ENCODE measurements at regions not wholly inside any gene's neighbourhood (a gene's known extent, or its start where the extent isn't known, plus 50 kb on each side); places are given as distances from the start of the nearest gene placed in this dataset.

DNA sequence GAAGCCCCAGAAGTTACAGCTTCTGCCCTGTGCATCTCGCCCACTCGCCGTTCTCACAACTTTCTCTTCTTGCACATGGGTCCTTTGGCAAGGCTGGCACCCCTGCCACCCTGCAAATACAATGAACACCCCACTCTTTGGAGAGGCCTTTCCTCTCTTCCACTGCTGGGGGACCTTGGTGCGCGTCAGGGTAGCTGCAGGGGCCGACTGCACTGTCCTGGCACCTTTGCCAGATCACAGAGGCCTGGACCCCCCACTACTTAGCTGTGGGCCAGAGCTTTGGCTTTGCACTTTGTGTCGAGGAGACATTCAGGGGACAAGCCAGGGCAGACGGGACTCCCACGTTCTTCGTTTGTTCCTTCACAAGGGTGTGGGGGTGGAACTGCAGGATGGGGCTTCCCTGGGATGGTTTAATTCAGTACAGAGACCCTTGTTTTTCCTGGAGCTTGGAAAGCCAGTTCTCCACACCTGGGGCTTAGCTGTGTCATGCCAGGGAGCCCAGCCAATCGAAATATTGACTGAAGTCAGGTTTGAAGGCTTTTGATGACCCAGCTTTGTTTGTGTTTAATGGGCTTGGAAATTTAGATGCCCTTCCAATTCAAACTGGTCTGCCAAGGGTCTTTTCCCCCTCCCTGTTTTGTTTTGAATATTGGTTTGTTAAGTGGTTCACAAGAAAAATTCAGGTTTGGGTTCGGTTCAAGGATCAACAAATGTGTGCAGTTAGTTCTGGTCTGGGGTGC, 256.1 kb upstream of the TLE3 start:
- DNase-seq (ENCODE audit: low read depth in 1 of 2, low spot score in 1 of 2): no peak

DNA sequence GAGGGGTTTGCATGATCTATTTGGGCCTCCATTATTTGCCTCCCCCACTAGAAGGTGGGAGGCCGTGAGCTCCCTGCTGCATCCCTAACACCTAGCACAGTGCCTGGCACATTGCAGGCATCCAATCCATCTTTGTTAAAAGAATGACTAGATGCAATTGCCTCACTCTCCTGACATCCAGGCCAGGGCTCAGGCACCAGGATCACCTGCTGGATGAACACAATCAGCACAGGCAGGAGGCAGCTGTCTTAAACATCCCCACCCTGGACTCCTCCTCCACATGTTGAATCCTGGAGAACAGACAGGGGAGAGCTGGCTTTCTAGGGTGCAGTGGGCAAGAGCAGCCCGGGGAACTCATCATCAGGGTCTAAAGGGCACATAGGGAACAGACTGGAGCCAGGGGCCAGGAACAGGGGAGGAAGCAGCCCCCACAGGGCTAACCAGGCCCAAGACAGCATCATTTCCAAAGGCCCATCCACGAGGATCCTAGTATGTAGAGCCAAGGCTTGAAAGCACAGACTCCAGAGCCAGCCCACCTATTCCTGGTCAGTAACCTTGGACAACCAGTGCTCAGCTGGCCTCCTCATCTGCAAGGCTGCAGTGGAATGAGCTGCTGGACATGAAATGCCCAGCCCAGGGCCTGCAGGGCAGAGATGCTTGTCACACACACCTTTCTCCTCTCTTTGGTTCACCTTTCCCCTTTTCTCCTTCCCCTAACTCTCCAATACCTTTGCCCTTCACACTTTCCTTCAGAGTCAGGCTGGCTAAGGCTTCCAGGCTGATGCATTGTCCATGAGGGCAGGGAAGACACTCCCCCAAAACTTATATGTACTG, 254.4 kb upstream of the TLE3 start:
- DNase-seq (ENCODE audit: low read depth in 1 of 2, low spot score in 1 of 2): no peak

DNA sequence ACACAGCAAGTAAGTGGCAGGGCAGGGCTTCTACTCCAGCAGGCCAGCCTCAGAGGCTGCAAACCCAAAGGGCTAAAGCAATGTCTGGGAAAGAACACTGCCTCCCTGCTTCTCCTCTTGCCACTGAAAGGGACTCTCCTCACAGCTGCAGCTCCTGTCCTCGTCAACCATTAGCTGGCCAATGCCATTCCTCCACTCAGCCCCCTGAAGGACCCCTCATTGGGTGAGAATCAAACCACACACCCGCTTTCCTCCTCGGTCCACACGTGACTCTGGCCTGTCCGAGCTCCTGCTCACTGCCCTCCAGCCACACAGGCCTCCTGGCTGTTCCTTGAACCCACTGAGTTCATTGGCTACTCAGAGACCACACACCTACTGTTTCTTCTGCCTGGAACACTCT, 253.7 kb upstream of the TLE3 start:
- no peak for DNase-seq (ENCODE audit: low read depth in 1 of 2, low spot score in 1 of 2)

DNA sequence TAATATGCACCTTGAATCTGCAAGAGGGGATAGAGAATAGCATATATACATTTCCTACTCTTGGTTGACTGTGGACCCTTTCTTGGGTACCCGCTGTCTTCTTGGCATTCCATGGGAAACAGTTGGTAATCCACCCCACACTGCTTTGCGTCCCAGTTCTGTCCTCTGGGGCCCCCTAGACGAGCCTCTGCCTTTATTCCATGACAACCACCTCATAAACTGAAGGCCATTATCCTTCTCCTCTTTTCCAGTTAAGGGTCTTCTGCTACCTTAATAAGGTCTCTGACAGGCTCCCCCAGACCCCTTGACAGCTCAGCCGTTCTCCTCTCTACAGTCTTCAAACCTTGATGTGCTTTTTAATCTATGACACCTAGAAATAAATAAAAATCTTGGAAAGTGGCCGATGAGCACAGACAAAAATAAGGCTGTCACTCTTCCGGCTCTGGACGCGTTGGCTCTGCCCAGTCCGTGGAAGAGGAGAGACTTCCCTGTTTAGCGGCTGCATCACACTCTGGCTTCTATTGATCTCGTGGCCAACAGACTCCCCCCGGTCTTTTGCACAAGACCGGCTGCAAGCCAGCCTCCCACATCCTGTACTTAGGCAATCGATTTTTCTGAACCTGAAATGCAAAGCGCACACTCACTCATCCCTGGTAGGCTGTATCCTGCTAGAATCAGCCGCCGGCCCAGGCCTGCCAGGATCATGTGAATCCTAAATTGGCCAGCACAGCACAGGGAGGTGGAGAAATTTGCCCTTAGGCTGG, 251.0 kb upstream of the TLE3 start:
- DNase-seq (ENCODE audit: low read depth in 1 of 2, low spot score in 1 of 2): no peak

DNA sequence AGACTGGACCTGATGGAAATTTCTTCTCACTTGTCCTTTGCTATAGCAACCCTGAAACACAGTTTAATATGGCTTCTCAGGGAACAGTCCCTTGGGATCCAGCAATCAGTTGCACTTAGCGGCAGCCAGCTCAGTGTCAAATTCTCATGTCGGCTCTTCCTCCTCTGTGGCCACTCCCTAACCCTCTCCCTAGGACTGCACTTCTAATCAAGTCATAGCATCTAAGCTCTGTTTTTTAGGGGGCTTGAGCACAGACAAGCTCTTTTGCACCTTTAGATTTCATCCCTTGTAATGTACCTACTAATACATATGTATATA, 250.5 kb upstream of the TLE3 start:
- DNase-seq (ENCODE audit: low read depth in 1 of 2, low spot score in 1 of 2): no peak

DNA sequence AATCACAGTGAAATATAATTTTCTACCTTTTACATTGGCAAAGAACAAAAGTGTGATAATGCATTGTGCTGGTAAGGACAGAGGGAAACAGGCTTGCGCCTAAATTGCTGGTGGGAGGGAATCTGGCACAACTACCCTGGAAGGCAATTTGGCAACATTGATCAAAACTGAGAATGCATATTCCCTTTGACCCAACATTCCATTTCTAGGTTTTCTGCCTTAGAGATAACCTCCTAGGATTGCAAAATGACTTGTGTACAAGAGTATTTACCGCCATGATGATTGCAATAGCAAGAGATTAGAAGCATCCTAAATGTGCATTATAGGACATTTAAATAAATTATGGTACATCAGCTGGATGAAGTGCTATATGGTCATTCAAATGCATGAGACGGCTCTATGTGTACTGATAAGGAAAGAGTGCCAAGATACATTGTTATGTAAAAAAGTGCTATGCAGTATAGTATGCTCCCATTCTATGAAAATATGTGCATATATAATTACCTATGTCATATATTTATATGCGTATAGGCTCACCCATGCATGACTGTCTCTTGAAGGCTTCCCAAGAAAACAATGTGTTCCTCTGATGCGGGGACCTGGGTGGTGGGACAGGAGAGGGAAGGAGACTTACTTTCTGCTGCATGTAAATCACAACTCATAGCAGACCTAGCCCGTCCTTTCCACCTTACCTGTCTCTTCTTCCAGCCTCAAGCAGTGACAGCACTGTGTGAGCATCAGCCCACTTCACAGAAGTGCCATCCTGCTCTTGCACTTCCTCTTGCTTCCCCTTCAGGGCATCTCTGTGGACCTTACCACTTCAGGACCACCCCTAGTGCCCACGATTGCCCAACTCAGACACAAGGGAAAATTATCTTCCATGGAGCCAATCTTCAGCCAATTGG, 249.9 kb upstream of the TLE3 start:
- DNase-seq (ENCODE audit: low read depth in 1 of 2, low spot score in 1 of 2): no peak

DNA sequence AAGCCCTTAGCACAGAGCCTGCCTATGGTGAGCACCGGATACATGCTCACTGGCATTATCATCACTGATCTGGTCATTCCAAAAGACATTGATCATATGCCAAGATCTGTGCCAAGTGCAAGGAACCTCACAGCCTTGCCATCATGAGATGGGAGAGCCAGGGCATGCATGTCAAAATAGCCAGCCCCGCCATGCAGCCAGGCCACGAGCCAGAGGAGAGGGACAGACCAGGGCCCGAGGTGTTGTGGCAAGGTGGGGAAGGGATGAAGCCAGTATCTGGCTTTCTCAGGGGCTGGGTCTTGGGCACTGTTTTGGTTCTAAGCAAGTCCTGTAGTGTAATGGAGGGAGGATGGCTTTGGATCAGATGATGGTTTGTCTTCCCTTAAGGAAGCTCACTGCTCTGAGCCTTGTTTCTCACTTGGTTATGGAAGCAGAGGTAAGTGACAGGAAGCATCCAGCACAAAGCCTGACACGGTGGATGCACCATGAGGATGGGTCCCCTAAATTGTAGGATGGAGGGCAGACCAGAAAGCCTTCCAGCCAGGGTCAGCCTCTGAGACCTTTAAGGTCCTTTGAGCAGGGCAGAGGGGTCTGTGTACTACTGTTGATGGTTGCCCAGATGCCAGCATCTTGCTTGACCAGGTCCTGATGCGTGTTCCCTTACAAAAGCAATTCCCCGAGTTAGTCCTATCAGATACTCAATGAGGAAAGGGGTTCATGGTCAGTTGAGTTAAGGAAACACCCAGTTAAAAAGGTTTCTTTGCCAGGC, 247.7 kb upstream of the TLE3 start:
- no peak for DNase-seq (ENCODE audit: low read depth in 1 of 2, low spot score in 1 of 2)

DNA sequence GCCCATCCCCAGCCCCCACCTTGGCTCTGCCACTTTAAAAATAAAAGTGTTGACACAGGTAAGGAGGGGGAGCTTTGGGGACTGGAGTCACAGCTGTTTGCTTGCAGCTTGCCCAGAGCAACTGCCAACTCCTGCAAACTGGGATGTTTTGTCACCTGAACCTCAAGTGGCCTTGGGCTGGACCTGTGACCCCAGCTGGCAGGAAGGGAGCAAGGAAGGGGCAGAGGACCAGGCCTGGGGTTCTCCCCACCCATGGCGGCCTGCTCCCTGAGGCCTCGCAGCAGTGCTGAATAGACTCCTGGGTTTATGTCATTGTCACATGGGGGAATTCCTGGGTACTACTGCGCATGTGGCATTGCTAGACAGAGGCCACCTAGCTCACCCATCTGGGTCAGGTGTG, 246.9 kb upstream of the TLE3 start:
- DNase-seq (ENCODE audit: low read depth in 1 of 2, low spot score in 1 of 2): no peak

DNA sequence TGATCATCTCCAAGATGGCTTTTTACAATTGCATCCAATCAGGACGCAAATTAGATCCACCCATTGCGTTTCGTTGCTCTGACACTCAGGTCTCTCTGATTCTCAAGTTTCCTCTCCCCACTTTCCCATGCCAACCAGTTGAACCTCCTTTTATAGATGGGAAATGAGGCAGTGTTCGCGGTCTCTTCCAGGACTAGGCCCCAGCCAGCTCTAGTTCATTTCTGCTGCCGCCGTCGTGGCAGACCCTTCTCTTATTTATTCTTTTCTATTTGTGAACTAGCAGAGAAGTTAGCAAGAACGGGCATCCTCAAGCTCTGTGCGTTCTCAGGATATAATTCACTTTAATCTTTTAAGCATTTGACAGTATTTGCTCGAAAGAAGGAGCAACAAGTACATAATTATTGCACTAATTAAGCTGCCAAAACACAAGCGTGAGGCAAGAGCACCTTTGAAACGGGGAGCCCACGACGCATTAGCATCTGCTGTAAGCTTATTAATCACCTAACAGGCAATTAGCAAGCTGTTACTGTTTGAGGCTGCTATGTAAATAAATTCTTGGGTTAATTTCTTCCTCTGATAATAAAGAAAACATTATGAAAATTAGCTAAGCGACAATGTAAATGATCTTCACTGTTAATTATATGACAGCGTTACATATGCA, 246.4 kb upstream of the TLE3 start:
- DNase-seq (ENCODE audit: low read depth in 1 of 2, low spot score in 1 of 2): no peak

DNA sequence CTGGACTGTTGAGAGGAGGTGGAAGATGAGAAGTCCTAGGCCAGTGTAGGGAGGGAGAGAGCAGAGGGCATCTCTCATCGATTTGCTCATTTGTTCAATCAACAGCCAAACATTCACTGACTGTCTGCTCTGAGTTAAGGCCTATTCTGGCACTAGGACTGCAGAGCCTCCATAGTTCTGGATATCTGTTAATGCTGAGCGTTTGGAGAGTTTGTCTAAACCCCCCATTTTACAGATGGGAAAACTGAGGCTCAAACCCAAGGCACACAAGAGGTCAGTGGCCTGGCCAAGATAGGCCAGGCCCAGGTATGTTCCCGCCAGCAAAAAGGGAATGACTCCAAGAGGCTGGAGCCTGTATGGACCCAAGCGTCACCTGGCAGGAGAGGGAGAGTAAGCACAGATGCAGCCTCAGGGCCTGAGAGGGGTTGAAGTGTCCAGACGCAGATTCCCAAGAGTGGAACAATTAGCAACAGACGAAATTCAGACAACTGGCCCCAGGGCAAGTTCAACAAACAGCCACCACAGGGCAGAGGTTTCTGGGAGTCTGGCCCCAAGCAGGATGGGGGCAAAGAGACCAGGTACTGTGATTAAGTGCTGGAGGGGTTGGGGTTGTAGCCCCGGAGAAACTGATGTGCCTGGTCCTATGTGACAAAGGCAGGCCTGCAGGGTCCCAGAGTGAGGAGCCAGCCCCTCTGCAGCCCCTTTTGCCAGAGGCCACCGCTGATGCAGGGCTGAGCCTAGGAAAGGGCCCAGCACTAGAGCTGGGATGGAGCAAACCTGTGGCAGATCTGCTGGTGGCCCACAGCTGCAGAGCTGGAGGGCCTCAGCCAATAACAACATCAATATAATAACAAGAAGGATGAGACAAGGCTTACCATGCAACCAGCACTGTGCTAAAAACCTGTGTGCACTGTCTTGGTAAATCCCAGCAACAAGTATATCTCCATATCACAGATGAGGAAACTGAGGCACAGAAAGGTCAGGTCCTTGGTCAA, 245.1 kb upstream of the TLE3 start:
- no peak for DNase-seq (ENCODE audit: low read depth in 1 of 2, low spot score in 1 of 2)

DNA sequence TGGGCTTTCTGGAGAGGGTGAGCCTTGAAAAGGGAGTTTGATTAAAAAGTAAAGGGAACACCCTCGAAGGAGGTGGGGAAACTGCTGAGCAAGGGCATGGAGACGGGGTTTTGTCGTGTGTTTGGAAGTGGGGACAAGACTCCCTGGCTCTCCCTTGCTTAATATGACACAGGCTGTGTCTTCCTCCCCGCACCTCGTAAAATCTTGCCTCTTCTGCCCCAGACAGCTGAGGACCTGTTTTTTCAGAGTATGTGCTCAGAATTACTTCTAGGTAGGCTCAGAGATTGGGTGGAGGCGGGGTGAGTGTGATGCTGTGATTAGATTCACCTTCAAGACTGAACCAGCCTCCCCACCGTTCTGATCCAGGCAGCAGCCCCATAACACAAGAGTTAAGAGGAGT, 244.4 kb upstream of the TLE3 start:
- no peak for DNase-seq (ENCODE audit: low read depth in 1 of 2, low spot score in 1 of 2)

DNA sequence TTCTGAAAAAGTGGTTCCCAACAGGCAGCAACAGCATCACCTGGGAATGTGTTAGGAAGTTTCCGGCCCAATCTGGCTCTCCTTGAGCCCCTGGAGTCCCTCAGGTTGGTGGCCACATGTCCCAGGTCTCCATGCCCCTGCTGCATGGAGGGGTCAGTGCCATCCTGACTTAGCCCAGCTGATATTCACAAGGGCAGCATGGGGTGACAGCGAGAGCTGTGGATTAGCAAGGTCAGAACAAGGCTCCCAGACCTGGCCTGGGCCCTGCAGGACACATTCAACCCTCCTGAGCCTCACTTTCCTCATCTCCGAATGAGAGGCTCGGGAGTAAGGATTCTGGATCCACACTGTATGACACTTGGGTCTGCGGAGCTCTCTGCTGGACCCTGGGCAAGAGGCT, 243.8 kb upstream of the TLE3 start:
- no peak for DNase-seq (ENCODE audit: low read depth in 1 of 2, low spot score in 1 of 2)

DNA sequence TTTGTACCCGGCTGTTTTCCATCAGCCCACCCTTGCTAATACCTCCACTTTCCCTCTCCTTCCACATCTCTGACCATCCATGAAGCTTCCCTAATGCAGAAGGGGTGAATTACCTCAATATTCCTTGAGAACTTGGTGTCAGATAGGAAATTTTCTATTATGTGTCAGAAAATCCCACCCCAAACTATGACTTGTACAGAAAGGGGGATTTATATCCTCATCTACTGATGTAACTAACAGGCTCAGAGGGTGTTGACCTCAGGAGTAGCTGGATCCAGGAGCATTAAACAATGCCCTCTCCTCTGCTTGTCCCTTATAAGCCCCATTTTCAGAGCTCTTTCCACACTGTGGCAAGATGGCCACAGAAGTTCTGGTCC, 242.8 kb upstream of the TLE3 start:
- no peak for DNase-seq (ENCODE audit: low read depth in 1 of 2, low spot score in 1 of 2)

DNA sequence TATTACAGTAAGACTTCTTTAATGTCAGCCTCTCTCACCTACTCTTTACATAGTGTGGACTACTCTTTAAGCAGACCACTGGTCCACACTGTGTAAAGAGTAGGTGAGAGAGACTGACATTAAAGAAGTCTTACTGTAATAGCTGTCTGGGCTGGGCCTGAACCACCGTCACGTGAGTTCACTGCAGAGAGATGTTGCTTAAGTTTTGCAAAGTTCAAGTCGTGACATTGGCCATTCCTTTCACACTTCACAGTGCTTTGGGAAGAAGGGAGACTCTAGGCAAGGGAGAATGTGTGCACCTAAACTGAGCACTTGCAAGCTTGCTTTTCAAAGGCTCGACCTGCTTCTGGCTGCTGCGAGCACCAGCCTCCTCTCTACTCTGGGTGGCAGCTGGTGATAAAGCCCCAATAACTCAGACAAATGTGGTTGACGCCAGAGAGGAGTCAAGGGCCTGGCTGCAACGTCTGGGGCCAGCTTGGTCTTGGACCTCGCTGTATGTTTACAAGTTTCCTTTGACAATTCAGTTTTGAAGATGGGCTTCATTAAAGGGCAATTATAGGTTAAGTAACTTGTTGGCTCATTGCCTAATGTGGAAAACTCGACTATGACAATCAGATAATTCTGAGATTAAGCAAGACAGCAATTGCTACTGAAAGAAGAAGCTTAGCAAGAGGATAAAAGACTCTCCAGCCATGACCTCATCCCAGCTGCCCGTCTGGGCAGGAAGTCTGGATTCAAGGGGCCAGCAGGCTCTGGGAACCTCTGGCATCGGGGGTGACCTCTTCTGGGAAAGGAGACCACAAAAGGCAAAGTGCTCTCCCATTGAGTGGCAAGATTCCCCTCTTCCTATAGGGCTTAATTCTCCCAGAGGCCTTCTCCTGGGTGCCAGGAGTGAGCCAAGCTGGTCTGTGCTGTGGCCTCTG, 242.1 kb upstream of the TLE3 start:
- no peak for DNase-seq (ENCODE audit: low read depth in 1 of 2, low spot score in 1 of 2)

DNA sequence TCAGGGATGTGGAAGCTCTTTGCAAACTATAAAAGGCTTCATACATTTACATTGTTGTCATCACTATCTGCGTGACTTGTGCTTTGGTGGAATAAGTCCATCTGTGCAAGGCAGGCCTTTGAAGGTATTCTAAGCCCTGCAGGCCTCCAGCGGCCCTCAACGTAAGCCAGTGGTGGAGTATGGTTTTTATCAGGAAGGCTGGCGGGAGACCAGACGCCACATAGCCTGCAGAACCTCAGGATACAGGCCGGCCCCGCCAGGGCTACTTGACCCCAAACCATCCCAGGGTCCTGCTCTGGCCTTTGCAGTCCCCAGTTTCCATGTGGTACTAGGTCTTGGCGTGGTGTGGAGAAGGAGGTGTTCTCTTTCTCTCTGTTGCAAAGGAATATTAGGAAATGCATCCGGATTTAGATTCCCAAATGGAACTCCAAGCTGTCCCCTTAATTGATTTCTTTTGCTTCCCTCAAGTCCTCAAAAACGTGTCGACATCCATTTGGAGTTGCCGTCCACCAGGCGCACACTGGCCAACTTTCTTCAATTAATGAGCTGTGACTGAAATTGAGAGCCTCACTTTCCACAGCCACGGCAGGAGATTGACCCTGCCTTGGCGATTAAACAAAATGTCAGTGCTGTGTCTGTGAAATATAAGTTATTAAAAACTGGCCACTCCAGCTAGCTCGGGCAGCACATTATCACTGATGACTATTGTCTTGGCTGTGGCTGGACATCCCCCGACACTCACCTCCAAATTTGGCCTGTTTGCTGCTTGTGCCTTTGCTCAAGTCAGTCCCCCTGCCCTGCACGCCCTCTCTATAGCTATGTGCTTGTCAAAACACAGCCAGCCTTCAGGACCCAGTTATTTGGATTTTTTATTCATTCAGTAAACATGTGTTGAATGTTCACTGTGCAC, 239.8 kb upstream of the TLE3 start:
- DNase-seq (ENCODE audit: low read depth in 1 of 2, low spot score in 1 of 2): no peak

DNA sequence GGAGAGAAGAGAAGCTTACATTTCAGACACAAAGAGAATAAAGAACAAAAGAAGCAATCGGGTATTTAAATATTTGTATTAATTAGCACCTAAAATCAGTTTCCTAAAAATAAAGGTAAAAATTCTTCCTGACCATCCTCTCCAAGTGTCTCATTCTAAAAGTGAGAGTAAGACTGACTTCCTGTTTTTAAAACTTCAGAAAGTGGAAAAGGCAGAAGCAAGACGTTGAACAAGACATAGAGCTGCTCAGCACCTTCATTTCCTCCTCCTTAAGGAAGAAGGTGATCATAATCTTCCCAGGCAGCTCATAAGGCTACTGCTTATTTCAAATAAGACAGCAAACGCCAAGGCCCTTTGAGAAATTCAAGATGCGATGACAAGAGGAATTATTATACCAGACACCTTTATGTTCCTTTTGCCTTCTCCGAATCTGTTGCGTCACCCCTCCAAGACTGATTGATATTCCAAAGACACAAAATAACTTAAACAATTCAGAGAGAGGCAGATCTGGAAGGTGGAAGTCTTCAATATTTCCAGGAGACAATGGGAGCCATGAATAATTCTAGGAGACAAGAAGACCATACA, 238.8 kb upstream of the TLE3 start:
- DNase-seq (ENCODE audit: low read depth in 1 of 2, low spot score in 1 of 2): no peak

Data from activated T-helper 1 cell treated with anti-CD3 and anti-CD28 coated beads, Interleukin-2, amount 50 U/mL, for 16 hours (primary cell).